GM12892 (cell line): ENCODE measurements at regions not wholly inside any gene's neighbourhood (a gene's known extent, or its start where the extent isn't known, plus 50 kb on each side); places are given as distances from the start of the nearest gene placed in this dataset.

Experiments used
- POLR2A ChIP-seq: IDR thresholded peaks from 2 replicates; pipeline ENCODE4 v1.6.1; 2011; ENCODE audit warnings: low read depth, low read length, control low read depth
- POLR2AphosphoS5 ChIP-seq: IDR thresholded peaks from 2 replicates; pipeline ENCODE4 v1.6.1; 2011; ENCODE audit warnings: low read depth, low read length, control low read depth
- TAF1 ChIP-seq: IDR thresholded peaks from 2 replicates; pipeline ENCODE4 v1.6.1; 2011; ENCODE audit warnings: low read depth, mild to moderate bottlenecking, control low read depth, low read length, borderline replicate concordance

- no peak for TF ChIP-seq POLR2A
- no peak for TF ChIP-seq POLR2AphosphoS5
- no peak for TF ChIP-seq TAF1
These were observed 126.6 kb upstream of the CXCR4 start for GRCh38 chr2:136244536-136244885.
